Stomach (tissue), 8 donors: ENCODE measurements at regions not wholly inside any gene's neighbourhood (a gene's known extent, or its start where the extent isn't known, plus 50 kb on each side); places are given as distances from the start of the nearest gene placed in this dataset.

ENCODE experiments used
- DNase-seq, 2 donors: peaks; one replicate each; pipeline versions ENCODE4 v3.0.0 to v3.0.0-alpha.2; 2013 to 2019
- H3K27ac ChIP-seq, 5 donors: fragments of 200-600 bp in 4 of 5; sonication (generic) in 4 of 5; one replicate each; pipeline ENCODE4 v1.5.1; 2013 to 2019; ENCODE audit warnings: mild to moderate bottlenecking in 1 of 5, moderate library complexity in 1 of 5
- H3K27me3 ChIP-seq, 3 donors: fragments of 200-600 bp; sonication (generic); one replicate each; pipeline ENCODE4 v1.5.1; 2017 to 2019; ENCODE audit warnings: mixed run types in 1 of 3
- H3K36me3 ChIP-seq, 4 donors: fragments of 200-600 bp; sonication (generic); 1 replicate in 3 of 4; 2 replicates in 1 of 4; pipeline ENCODE4 v1.5.1; 2016 to 2019
- H3K4me1 ChIP-seq, 4 donors: fragments of 200-600 bp; sonication (generic); one replicate each; pipeline ENCODE4 v1.5.1; 2016 to 2019
- H3K4me3 ChIP-seq, 4 donors: fragments of 200-600 bp; sonication (generic) in 3 of 4; one replicate each; pipeline ENCODE4 v1.5.1; 2016 to 2019; ENCODE audit warnings: mild to moderate bottlenecking in 1 of 4
- H3K9me3 ChIP-seq, 4 donors: fragments of 200-600 bp; sonication (generic); one replicate each; pipeline ENCODE4 v1.5.1; 2016 to 2019
- CTCF ChIP-seq, 7 experiments: fragments of 450-650 bp in 4 of 7; fragments of 200-600 bp in 3 of 7; sonication (generic) in 3 of 7; IDR thresholded peaks; one replicate each; pipeline ENCODE4 v1.5.1; 2016 to 2019; ENCODE audit warnings: antibody characterized with exemption in 7 of 7, control low read depth in 2 of 7, mild to moderate bottlenecking in 1 of 7
- EP300 ChIP-seq: sonication (generic); formaldehyde crosslinking; IDR thresholded peaks from one replicate; pipeline ENCODE4 v1.6.1; 2017; ENCODE audit warnings: antibody characterized with exemption
- POLR2A ChIP-seq, 4 donors: fragments of 450-650 bp; IDR thresholded peaks; one replicate each; pipeline ENCODE4 v1.6.1; 2016; ENCODE audit warnings: antibody characterized with exemption in 4 of 4, control low read depth in 2 of 4, mild to moderate bottlenecking in 1 of 4, moderate library complexity in 1 of 4
- POLR2AphosphoS5 ChIP-seq, 3 donors: sonication (generic); formaldehyde crosslinking; IDR thresholded peaks; one replicate each; pipeline ENCODE4 v1.6.1; 2016; ENCODE audit warnings: antibody characterized with exemption in 3 of 3
- WGBS, 5 donors: extraction: QIAGEN DNeasy Blood & Tissue Kit in 3 of 5; methylation state at CpG; one replicate each; pipeline versions ENCODE4 v1.1.5 to v1.1.7; 2013 to 2018; 5-methylcytosine and 5-hydroxymethylcytosine counted together
- intact Hi-C: fragments of 100-400 bp; cut with DNase I; formaldehyde crosslinking; loops from one replicate; pipeline ENCODE4 v1.15.1; 2023; ENCODE audit warnings: low total_unique reads
- donor health status: healthy with polysubstance abuse.
- donor health status: Bipolar disorder and iron deficiency.
- donor health status: healthy.

GRCh38 chr7:112603673-112604072 is 122.9 kb downstream of the LSMEM1 start:
- Histone ChIP-seq H3K4me3 (no peak overlapping the region), H3K27me3 (no peaks in the 10 kb centered on the region), H3K27ac (no peak overlapping the region), H3K36me3 (no peaks in the 10 kb centered on the region), H3K4me1 (no peaks in the 10 kb centered on the region), H3K9me3 (no peaks in the 10 kb centered on the region)
- TF ChIP-seq POLR2AphosphoS5 (IDR thresholded peaks at IDR 0.05), result no peak
- no peak for TF ChIP-seq EP300
- no peak for TF ChIP-seq CTCF (IDR thresholded peaks at IDR 0.05)
- TF ChIP-seq POLR2A (IDR thresholded peaks at IDR 0.05), result no peak
- intact Hi-C loops, result no loop called here
- 75 to 83% (median 81%) methylated on average over 1 of the region's 1 CpG for WGBS, 5 donors
- no peak for DNase-seq

- H3K4me1 ChIP-seq, result no peaks in the 10 kb centered on the region
- no peaks in the 10 kb centered on the region for H3K9me3 ChIP-seq
- intact Hi-C loops, result no loop called here
- no peaks in the 10 kb centered on the region for H3K36me3 ChIP-seq
- H3K4me3 ChIP-seq, result no peak overlapping the region
- no peak for TF ChIP-seq CTCF (IDR thresholded peaks at IDR 0.05)
- TF ChIP-seq POLR2A (IDR thresholded peaks at IDR 0.05), result no peak
- no peak for TF ChIP-seq EP300
- TF ChIP-seq POLR2AphosphoS5 (IDR thresholded peaks at IDR 0.05), result no peak
- no peak overlapping the region for H3K27ac ChIP-seq
- WGBS, 5 donors, result 15 to 23% (median 21%) methylated on average over 1 of the region's 1 CpG
- DNase-seq, result no peak
- no peaks in the 10 kb centered on the region for H3K27me3 ChIP-seq
Observed at GRCh38 chr7:112610636-112611035, 129.8 kb downstream of the LSMEM1 start.

GRCh38 chr7:112615701-112616100 is 134.9 kb downstream of the LSMEM1 start:
- intact Hi-C loops, result no loop called here
- H3K27me3 ChIP-seq, result no peaks in the 10 kb centered on the region
- H3K36me3 ChIP-seq, result no peaks in the 10 kb centered on the region
- H3K4me3 ChIP-seq, result no peak overlapping the region
- TF ChIP-seq EP300, result no peak
- no peak for TF ChIP-seq POLR2AphosphoS5 (IDR thresholded peaks at IDR 0.05)
- no peak for TF ChIP-seq POLR2A (IDR thresholded peaks at IDR 0.05)
- no peak for TF ChIP-seq CTCF (IDR thresholded peaks at IDR 0.05)
- no peaks in the 10 kb centered on the region for H3K9me3 ChIP-seq
- no peaks in the 10 kb centered on the region for H3K4me1 ChIP-seq
- WGBS, 5 donors, result 70 to 89% (median 84%) methylated on average over 2 of the region's 2 CpGs
- DNase-seq, result no peak
- no peak overlapping the region for H3K27ac ChIP-seq

GRCh38 chr7:112616295-112616694 is 135.5 kb downstream of the LSMEM1 start:
- Histone ChIP-seq H3K9me3 (no peaks in the 10 kb centered on the region), H3K4me3 (no peak overlapping the region), H3K27ac (no peak overlapping the region), H3K27me3 (no peaks in the 10 kb centered on the region), H3K4me1 (no peaks in the 10 kb centered on the region), H3K36me3 (no peaks in the 10 kb centered on the region)
- intact Hi-C loops, result no loop called here
- TF ChIP-seq POLR2AphosphoS5 (IDR thresholded peaks at IDR 0.05) (no peak), CTCF (IDR thresholded peaks at IDR 0.05) (no peak), POLR2A (IDR thresholded peaks at IDR 0.05) (no peak), EP300 (no peak)
- WGBS, 5 donors, result 53 to 72% (median 61%) methylated on average over 2 of the region's 2 CpGs
- no peak for DNase-seq
